Activated naive CD8-positive, alpha-beta T cell treated with anti-CD3 and anti-CD28 coated beads, Interleukin-2, amount 10 ng/mL, durations not matched to agents 7 days and 5 days (primary cell): ENCODE measurements at regions not wholly inside any gene's neighbourhood (a gene's known extent, or its start where the extent isn't known, plus 50 kb on each side); places are given as distances from the start of the nearest gene placed in this dataset.

ENCODE experiments used
- ATAC-seq: fragments of 150-1000 bp; cut with Tn5 transposase; one replicate; pipeline ENCODE4 v1.10.0; 2021; ENCODE audit warnings: low read depth, moderate library complexity
- POLR2A ChIA-PET: fragments of 350-600 bp; sonication (Branson Sonifier 250); formaldehyde crosslinking; loops from one replicate; lab custom pipeline; 2021; ENCODE audit warnings: antibody characterized with exemption; lab: Charles Lee
- DNase-seq: peaks from one replicate; pipeline ENCODE4 v3.0.0; 2021
- H3K27ac Mint-ChIP-seq: one replicate; pipeline ENCODE4 v1.8.0; 2022; ENCODE audit warnings: mild to moderate bottlenecking, mixed read lengths
- H3K27me3 Mint-ChIP-seq: one replicate; pipeline ENCODE4 v1.8.0; 2022; ENCODE audit warnings: mild to moderate bottlenecking, moderate library complexity, mixed read lengths
- H3K36me3 Mint-ChIP-seq: one replicate; pipeline ENCODE4 v1.8.0; 2021; ENCODE audit warnings: mild to moderate bottlenecking, mixed read lengths
- H3K4me1 Mint-ChIP-seq: one replicate; pipeline ENCODE4 v1.8.0; 2021; ENCODE audit warnings: mixed read lengths
- H3K4me3 Mint-ChIP-seq: one replicate; pipeline ENCODE4 v1.8.0; 2022; ENCODE audit warnings: mild to moderate bottlenecking, moderate library complexity, mixed read lengths
- H3K9me3 Mint-ChIP-seq: one replicate; pipeline ENCODE4 v1.8.0; 2021; ENCODE audit warnings: mixed read lengths

DNA sequence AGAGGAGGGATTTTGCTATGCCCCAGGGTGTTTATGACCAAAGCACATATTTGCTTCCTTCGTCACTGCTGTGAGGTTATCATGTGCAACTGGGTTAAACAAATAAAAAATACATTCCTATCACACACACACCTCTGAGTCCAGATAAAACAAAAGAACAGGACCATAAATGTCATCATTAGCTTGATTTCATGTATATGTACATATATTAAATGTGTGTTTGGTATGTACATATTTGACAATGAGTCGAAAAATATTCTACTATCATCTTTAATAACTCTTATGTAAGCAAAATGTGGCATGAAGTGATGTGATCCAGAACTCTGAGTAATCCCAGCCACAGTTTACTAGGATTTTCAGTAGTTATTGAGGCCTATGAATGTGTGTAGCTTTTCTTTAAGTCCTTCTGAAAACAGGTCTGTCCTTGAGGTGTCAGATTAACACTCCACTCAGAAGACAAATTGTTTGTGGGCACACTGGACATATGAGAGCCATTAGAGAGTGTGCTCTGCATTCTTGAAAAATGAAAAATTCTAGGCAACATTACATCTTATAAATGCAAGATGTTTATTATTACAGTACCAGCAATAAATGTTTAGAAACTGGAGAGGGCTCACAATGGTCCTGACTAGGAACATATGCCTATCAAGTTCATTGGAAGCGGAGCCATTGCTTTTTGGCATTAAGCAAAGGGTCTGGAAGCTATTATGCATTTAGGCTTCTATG is 335.1 kb upstream of the SEMA3A start:
- POLR2A ChIA-PET, result no interaction called here
- DNase-seq (no peak), ATAC-seq (no peak)
- no peaks in the 10 kb centered on the region for H3K27me3 Mint-ChIP-seq
- no peak overlapping the region for H3K4me3 Mint-ChIP-seq
- H3K4me1 Mint-ChIP-seq, result no peaks in the 10 kb centered on the region
- H3K36me3 Mint-ChIP-seq, result no peaks in the 10 kb centered on the region
- no peak overlapping the region for H3K27ac Mint-ChIP-seq
- no peaks in the 10 kb centered on the region for H3K9me3 Mint-ChIP-seq

DNA sequence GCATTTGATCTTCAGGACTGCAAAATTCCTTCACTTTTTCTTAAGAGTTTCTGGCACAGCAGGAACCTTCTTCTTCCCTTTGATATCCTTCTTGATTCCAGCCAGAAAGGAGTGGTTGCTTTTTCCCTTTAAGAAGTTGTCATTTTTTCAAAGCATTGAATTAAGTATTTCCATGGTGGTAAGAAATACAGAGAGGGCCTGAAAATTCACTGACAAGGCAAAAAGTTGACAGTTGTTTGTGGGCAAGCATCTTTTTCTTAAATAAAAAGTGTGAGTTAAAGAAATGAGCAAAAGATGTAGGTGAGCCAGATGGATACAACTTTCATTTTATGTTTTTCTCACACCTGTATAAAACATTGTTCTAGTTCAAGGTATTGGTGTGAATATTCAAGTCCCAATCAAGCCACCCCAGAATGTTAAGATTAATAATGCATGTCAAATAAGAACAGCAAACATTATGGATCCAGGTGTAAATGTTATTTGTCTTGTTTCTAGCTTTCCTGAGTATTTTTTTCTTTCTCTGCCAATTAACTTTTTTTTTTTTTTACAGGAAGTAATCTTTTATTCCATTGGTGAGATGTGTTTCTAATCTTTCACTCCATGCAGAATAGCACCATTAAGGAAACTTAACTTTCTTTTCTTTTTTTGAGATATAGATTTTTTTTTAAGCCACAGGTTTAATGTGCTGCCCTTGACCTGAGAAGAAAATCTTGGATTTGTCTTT is 334.3 kb upstream of the SEMA3A start:
- no peaks in the 10 kb centered on the region for H3K36me3 Mint-ChIP-seq
- no peaks in the 10 kb centered on the region for H3K9me3 Mint-ChIP-seq
- no peak overlapping the region for H3K4me3 Mint-ChIP-seq
- H3K27me3 Mint-ChIP-seq, result no peaks in the 10 kb centered on the region
- no peaks in the 10 kb centered on the region for H3K4me1 Mint-ChIP-seq
- POLR2A ChIA-PET, result no interaction called here
- no peak overlapping the region for H3K27ac Mint-ChIP-seq
- ATAC-seq (no peak), DNase-seq (no peak)

DNA sequence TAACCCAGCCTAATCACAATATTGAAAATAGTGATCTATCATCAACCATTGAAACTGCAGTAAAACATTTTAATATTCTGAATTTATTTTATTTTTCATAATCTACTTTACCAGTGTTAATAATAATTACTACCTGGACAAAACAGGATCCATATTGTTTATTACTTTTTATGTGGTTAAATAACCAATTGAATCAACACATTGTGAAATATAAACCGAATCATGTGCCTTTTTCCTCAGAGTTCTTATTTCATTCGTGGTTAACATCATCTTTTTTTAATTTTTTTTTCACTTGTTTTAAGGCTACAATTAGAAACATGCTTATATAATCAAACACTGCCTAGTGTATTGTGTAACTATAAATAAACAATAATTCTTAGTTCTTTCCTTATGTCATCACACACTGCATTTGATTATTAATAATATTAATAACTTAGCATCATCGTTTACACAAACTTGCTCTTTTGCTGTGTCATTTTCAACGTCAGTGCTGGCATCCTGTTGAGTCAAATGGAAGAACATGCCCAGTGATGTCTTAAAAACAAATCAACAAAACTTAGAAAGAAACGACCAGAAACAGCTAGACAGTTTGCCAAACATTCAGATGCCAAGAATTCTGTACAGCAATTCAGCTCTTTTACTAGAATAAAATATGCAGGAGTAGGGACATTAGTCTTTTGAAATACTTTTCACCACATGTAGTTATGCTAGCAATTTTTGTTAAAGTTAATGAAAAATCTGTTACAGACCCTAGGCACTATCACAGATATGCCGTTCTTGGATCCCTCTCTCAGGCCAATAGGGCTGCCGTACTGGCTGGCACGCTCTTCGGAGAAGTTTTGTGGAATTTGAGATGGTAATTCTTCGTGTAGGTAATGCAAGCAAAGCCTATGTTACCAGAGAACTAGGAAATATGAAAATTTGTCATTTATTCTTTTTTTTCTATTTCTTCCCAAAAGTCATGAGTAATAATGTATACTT is 330.4 kb upstream of the SEMA3A start:
- ATAC-seq, result no peak
- Mint-ChIP-seq H3K27me3 (no peaks in the 10 kb centered on the region), H3K27ac (no peak overlapping the region), H3K4me3 (no peak overlapping the region), H3K9me3 (no peaks in the 10 kb centered on the region), H3K4me1 (no peaks in the 10 kb centered on the region), H3K36me3 (no peaks in the 10 kb centered on the region)
- DNase-seq, result no peak
- POLR2A ChIA-PET, result no interaction called here

DNA sequence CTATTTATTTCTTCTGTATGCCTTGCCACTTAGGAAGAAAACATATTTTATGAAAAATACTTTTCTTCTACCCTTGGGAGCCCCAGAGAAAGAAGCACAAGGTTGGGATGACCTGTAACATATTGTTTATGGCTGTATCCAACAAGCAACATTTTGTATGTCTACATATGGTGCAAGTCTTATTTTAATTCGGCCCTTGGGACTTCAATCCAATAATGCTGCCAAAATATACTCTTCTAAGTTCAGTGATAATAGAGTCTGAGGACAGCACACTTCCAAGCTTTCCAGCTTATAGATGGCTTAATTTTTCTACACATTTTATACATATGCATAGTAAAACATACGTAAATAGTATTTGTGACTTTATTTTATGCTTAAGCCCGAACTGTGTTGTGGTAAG is 318.5 kb upstream of the SEMA3A start:
- no peaks in the 10 kb centered on the region for H3K4me1 Mint-ChIP-seq
- POLR2A ChIA-PET, result no interaction called here
- no peak for DNase-seq

DNA sequence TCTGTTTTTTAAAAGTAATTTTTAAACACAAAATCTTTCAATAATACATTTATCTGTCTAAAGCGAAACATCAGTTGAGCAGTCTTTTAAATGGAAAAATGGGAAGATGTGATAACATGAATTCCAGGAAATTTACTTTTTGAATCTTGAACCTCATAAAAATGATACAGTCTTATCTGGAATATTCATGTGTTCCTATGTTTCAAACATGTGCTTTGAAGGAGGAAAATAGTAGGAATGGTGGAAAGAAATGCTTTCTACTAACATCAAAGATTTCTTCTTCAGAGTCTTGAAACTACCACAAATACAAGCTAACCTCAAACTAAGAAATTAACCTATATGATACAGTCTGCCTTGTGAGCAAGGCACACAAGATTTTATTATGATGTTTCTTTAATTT is 317.5 kb upstream of the SEMA3A start:
- H3K27ac Mint-ChIP-seq, result no peak overlapping the region
- POLR2A ChIA-PET, result no interaction called here

More for the DNA sequence above, 318.5 kb upstream of the SEMA3A start:
- Mint-ChIP-seq H3K4me3 (no peak overlapping the region), H3K27me3 (no peaks in the 10 kb centered on the region), H3K27ac (no peak overlapping the region), H3K9me3 (no peaks in the 10 kb centered on the region), H3K36me3 (no peaks in the 10 kb centered on the region)
- ATAC-seq, result no peak

GRCh38 chr7:84510505-84510904 is 315.9 kb upstream of the SEMA3A start:
- no peak overlapping the region for H3K27ac Mint-ChIP-seq
- H3K27me3 Mint-ChIP-seq, result no peaks in the 10 kb centered on the region
- DNase-seq (no peak), ATAC-seq (no peak)
- H3K4me3 Mint-ChIP-seq, result no peak overlapping the region
- H3K4me1 Mint-ChIP-seq, result no peaks in the 10 kb centered on the region
- POLR2A ChIA-PET, result no interaction called here
- no peaks in the 10 kb centered on the region for H3K36me3 Mint-ChIP-seq
- no peaks in the 10 kb centered on the region for H3K9me3 Mint-ChIP-seq

More for the DNA sequence above, 317.5 kb upstream of the SEMA3A start:
- H3K4me3 Mint-ChIP-seq, result no peak overlapping the region
- no peaks in the 10 kb centered on the region for H3K27me3 Mint-ChIP-seq
- ATAC-seq, result no peak
- H3K9me3 Mint-ChIP-seq, result no peaks in the 10 kb centered on the region
- no peak for DNase-seq
- H3K36me3 Mint-ChIP-seq, result no peaks in the 10 kb centered on the region
- no peaks in the 10 kb centered on the region for H3K4me1 Mint-ChIP-seq

DNA sequence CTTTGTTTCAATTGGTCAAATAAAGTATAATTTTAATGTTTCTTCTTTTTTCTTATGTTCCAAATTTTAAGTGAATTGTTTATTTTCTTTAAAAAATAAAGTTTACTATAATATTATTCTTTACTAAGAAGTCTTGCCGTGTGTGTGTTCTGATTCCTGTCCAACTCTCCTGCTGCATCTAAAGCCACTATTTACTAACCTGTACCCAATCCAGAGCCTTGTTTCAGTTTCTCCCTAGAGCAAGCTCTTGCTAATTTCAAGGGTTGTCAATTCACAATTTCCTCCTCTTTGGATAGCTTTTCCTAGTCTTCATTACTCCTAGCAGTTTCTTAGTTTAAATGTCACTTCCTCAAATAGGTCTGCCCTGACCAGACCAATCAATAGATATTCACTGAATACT is 314.9 kb upstream of the SEMA3A start:
- POLR2A ChIA-PET, result no interaction called here
- H3K4me3 Mint-ChIP-seq, result no peak overlapping the region
- no peaks in the 10 kb centered on the region for H3K4me1 Mint-ChIP-seq
- no peaks in the 10 kb centered on the region for H3K9me3 Mint-ChIP-seq
- no peaks in the 10 kb centered on the region for H3K36me3 Mint-ChIP-seq
- DNase-seq (no peak), ATAC-seq (no peak)
- no peaks in the 10 kb centered on the region for H3K27me3 Mint-ChIP-seq
- H3K27ac Mint-ChIP-seq, result no peak overlapping the region

DNA sequence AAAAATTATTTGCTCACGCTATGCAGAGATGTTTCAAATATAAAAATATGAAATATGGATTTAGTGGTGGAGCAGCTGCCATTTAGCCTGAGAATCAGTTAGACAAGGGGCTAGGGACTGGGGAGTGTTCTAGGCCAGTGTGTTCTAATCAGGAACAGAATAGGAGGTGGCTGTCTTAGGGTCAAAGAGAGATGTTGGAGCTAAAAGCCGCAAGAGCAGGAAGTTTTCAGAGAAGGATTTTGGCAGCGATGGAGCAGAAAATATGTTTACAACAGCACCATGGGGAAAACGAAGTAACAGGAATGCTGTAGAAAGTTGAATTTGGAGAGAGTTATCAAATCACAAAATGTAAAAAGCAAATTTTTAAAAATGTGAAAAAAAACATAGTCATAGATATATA is 314.0 kb upstream of the SEMA3A start:
- H3K4me3 Mint-ChIP-seq, result no peak overlapping the region
- H3K9me3 Mint-ChIP-seq, result no peaks in the 10 kb centered on the region
- no peaks in the 10 kb centered on the region for H3K4me1 Mint-ChIP-seq
- POLR2A ChIA-PET, result no interaction called here
- ATAC-seq (no peak), DNase-seq (no peak)
- no peak overlapping the region for H3K27ac Mint-ChIP-seq
- no peaks in the 10 kb centered on the region for H3K36me3 Mint-ChIP-seq
- H3K27me3 Mint-ChIP-seq, result no peaks in the 10 kb centered on the region

DNA sequence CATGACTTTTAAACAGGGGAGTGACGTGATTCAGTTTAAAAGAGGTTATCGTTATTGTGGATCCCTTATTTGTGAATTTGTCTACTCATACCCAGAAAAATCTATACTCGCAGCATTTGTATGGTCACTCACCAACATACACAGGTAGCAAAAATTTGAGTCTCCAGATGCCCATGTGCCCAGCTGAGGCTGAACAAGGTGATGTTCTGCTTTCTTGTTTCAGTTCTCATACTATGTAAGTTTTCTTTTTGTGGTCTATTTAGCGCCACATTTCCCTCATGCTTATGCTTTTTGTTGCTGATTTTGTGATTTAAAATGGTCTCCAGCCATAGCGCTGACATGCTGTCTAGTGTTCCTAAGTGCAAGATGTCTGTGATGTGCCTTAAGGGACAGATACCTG is 312.9 kb upstream of the SEMA3A start:
- H3K36me3 Mint-ChIP-seq, result no peaks in the 10 kb centered on the region
- H3K4me3 Mint-ChIP-seq, result no peak overlapping the region
- POLR2A ChIA-PET, result no interaction called here
- H3K27me3 Mint-ChIP-seq, result no peaks in the 10 kb centered on the region
- no peaks in the 10 kb centered on the region for H3K4me1 Mint-ChIP-seq
- DNase-seq (no peak), ATAC-seq (no peak)
- no peak overlapping the region for H3K27ac Mint-ChIP-seq
- no peaks in the 10 kb centered on the region for H3K9me3 Mint-ChIP-seq

GRCh38 chr7:84506151-84506550 is 311.6 kb upstream of the SEMA3A start:
- POLR2A ChIA-PET, result no interaction called here
- ATAC-seq (no peak), DNase-seq (no peak)
- H3K4me1 Mint-ChIP-seq, result no peaks in the 10 kb centered on the region
- no peaks in the 10 kb centered on the region for H3K36me3 Mint-ChIP-seq
- H3K27me3 Mint-ChIP-seq, result peaks cover 2% of the 10 kb centered on the region
- H3K9me3 Mint-ChIP-seq, result no peaks in the 10 kb centered on the region
- no peak overlapping the region for H3K27ac Mint-ChIP-seq
- no peak overlapping the region for H3K4me3 Mint-ChIP-seq

DNA sequence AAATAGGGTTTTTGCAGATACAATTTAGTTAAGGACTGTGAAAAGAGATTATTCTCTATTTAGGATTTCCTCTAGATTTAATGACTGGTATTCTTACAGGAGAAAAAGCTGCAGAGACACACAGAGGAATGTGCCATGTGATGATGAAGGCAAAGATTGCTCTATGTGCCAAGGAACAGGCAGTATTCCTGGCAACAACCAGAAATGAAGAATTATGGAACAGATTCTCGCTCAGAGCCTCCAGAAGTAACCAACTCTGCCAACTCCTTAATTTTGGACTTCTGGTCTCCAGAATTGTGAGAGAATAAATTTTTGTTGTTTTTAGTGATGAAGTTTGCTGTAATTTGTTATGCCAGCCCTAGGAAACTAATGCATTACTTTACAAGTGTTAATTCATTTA is 307.6 kb upstream of the SEMA3A start:
- no peak overlapping the region for H3K4me3 Mint-ChIP-seq
- H3K4me1 Mint-ChIP-seq, result no peaks in the 10 kb centered on the region
- H3K36me3 Mint-ChIP-seq, result no peaks in the 10 kb centered on the region
- no peak for ATAC-seq
- DNase-seq, result no peak
- no peak overlapping the region for H3K27ac Mint-ChIP-seq
- H3K27me3 Mint-ChIP-seq, result peaks cover 2% of the 10 kb centered on the region
- POLR2A ChIA-PET, result no interaction called here
- H3K9me3 Mint-ChIP-seq, result no peaks in the 10 kb centered on the region

DNA sequence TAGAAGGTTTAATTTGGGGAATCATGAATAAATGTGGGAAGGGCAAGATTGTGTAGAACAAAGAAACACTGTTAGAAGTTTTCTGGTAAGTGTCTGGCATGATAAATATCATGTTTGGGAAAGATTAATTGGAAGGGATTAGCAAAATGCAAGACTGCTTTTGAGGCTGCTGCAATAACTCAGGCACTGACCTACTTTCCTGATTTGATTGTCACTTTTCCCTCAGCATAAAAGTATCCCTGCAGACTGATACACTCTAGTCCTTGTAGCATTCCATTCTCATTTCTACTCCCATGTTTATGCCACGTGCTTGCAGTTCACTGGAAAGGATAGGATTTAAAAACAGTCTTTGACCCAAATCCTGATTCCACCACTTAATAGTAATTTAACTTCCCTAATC is 303.3 kb upstream of the SEMA3A start:
- no peak for ATAC-seq
- Mint-ChIP-seq H3K27me3 (peaks cover 2% of the 10 kb centered on the region), H3K4me3 (no peak overlapping the region), H3K4me1 (no peaks in the 10 kb centered on the region), H3K9me3 (no peaks in the 10 kb centered on the region), H3K36me3 (no peaks in the 10 kb centered on the region), H3K27ac (no peak overlapping the region)
- POLR2A ChIA-PET, result no interaction called here
- DNase-seq, result no peak

GRCh38 chr7:84495128-84495527 is 300.5 kb upstream of the SEMA3A start:
- no peaks in the 10 kb centered on the region for H3K4me1 Mint-ChIP-seq
- no peak overlapping the region for H3K4me3 Mint-ChIP-seq
- POLR2A ChIA-PET, result no interaction called here
- H3K27ac Mint-ChIP-seq, result no peak overlapping the region
- DNase-seq (no peak), ATAC-seq (no peak)
- no peaks in the 10 kb centered on the region for H3K36me3 Mint-ChIP-seq
- H3K27me3 Mint-ChIP-seq, result no peaks in the 10 kb centered on the region
- no peaks in the 10 kb centered on the region for H3K9me3 Mint-ChIP-seq
